Mesenchymal stem cell (in vitro differentiated cells and primary cell): ENCODE measurements at regions not wholly inside any gene's neighbourhood (a gene's known extent, or its start where the extent isn't known, plus 50 kb on each side); places are given as distances from the start of the nearest gene placed in this dataset.
A peak's percentile ranks its signal among the peaks of the same experiment; 100 is the strongest.

Experiments
- DNase-seq: peaks from one replicate; pipeline ENCODE4 v3.0.0-alpha.2; 2013
- H2AFZ ChIP-seq: one replicate; pipeline ENCODE4 v1.6.1; 2013; ENCODE audit warnings: low read depth, mild to moderate bottlenecking, control low read depth, inconsistent platforms, low read length, moderate library complexity
- H2AK5ac ChIP-seq: 2 replicates; pipeline ENCODE4 v1.6.1; 2013; ENCODE audit warnings: low read length, moderate library complexity, mild to moderate bottlenecking, inconsistent platforms; ENCODE audit not compliant: severe bottlenecking
- H2BK120ac ChIP-seq: one replicate; pipeline ENCODE4 v1.6.1; 2013; ENCODE audit warnings: low read depth, mild to moderate bottlenecking, inconsistent platforms, low read length, moderate library complexity
- H2BK12ac ChIP-seq, 2 experiments: one replicate each; pipeline ENCODE4 v1.6.1; 2013; ENCODE audit warnings: inconsistent platforms in 2 of 2, low read length in 2 of 2, mild to moderate bottlenecking in 2 of 2, moderate library complexity in 2 of 2, control low read depth in 1 of 2
- H2BK15ac ChIP-seq: one replicate; pipeline ENCODE4 v1.6.1; 2013; ENCODE audit warnings: mild to moderate bottlenecking, low read depth, inconsistent platforms; ENCODE audit not compliant: poor library complexity, severe bottlenecking
- H2BK5ac ChIP-seq: 2 replicates; pipeline ENCODE4 v1.6.1; 2013; ENCODE audit warnings: low read depth, mild to moderate bottlenecking, low read length, control low read depth, inconsistent platforms; ENCODE audit not compliant: poor library complexity, severe bottlenecking
- H3K14ac ChIP-seq, 2 experiments: one replicate each; pipeline ENCODE4 v1.6.1; 2013; ENCODE audit warnings: inconsistent platforms in 2 of 2, low read length in 2 of 2, control low read depth in 1 of 2, mild to moderate bottlenecking in 1 of 2, moderate library complexity in 1 of 2
- H3K18ac ChIP-seq, 2 experiments: one replicate each; pipeline ENCODE4 v1.6.1; 2013; ENCODE audit warnings: inconsistent platforms in 2 of 2, low read length in 2 of 2, control low read depth in 1 of 2, low read depth in 1 of 2, mild to moderate bottlenecking in 1 of 2
- H3K23ac ChIP-seq, 2 experiments: one replicate each; pipeline ENCODE4 v1.6.1; 2013; ENCODE audit warnings: inconsistent platforms in 2 of 2, low read length in 2 of 2, mild to moderate bottlenecking in 2 of 2, moderate library complexity in 2 of 2, control low read depth in 1 of 2
- H3K27ac ChIP-seq: 2 replicates; pipeline ENCODE4 v1.5.1; 2013; ENCODE audit warnings: mild to moderate bottlenecking, moderate library complexity, low read length, control low read depth, inconsistent platforms; ENCODE audit not compliant: poor library complexity, severe bottlenecking
- H3K27me3 ChIP-seq, 2 experiments: 2 replicates each; pipeline versions ENCODE4 v1.6.1 to v1.7.0; 2013; ENCODE audit warnings: low read length in 2 of 2, mild to moderate bottlenecking in 2 of 2, moderate library complexity in 2 of 2, control low read depth in 1 of 2, inconsistent platforms in 1 of 2; ENCODE audit not compliant: control insufficient read depth in 1 of 2, insufficient read depth in 1 of 2
- H3K36me3 ChIP-seq, 2 experiments: 2 replicates each; pipeline versions ENCODE4 v1.6.1 to v1.7.0; 2013; ENCODE audit warnings: low read length in 2 of 2, control low read depth in 1 of 2, inconsistent platforms in 1 of 2, low read depth in 1 of 2, mild to moderate bottlenecking in 1 of 2; ENCODE audit not compliant: insufficient read depth in 2 of 2, control insufficient read depth in 1 of 2
- H3K4ac ChIP-seq, 2 experiments: one replicate each; pipeline ENCODE4 v1.6.1; 2013; ENCODE audit warnings: inconsistent platforms in 2 of 2, low read length in 2 of 2, mild to moderate bottlenecking in 2 of 2, moderate library complexity in 2 of 2, control low read depth in 1 of 2, low read depth in 1 of 2
- H3K4me1 ChIP-seq: 2 replicates; pipeline ENCODE4 v1.6.1; 2013; ENCODE audit warnings: low read depth, low read length, control low read depth; ENCODE audit not compliant: control insufficient read depth, insufficient read depth
- H3K4me2 ChIP-seq: 2 replicates; pipeline ENCODE4 v1.6.1; 2013; ENCODE audit warnings: low read length, mild to moderate bottlenecking, inconsistent platforms; ENCODE audit not compliant: poor library complexity, severe bottlenecking
- H3K4me3 ChIP-seq, 2 experiments: 2 replicates each; pipeline versions ENCODE4 v1.5.1 to v1.7.0; 2013; ENCODE audit warnings: low read length in 2 of 2, mild to moderate bottlenecking in 2 of 2, control low read depth in 1 of 2, low read depth in 1 of 2; ENCODE audit not compliant: insufficient read depth in 1 of 2
- H3K79me1 ChIP-seq: replicated peaks from 2 replicates; pipeline ENCODE4 v1.6.1; 2013; ENCODE audit warnings: mild to moderate bottlenecking, control low read depth, low read length, inconsistent platforms; ENCODE audit not compliant: poor library complexity, severe bottlenecking
- H3K9ac ChIP-seq: 2 replicates; pipeline ENCODE4 v1.7.0; 2013; ENCODE audit warnings: mild to moderate bottlenecking, low read length, moderate library complexity
- H3K9me3 ChIP-seq: 2 replicates; pipeline ENCODE4 v1.7.0; 2013; ENCODE audit warnings: mild to moderate bottlenecking, low read length; ENCODE audit not compliant: control insufficient read depth
- H4K8ac ChIP-seq: one replicate; pipeline ENCODE4 v1.6.1; 2013; ENCODE audit warnings: inconsistent platforms, mild to moderate bottlenecking, low read length, moderate library complexity
- H4K91ac ChIP-seq: one replicate; pipeline ENCODE4 v1.6.1; 2013; ENCODE audit warnings: mild to moderate bottlenecking, low read length, inconsistent platforms
- WGBS: methylation state at CpG from one replicate; pipeline ENCODE4 v1.1.7; 2013; ENCODE audit warnings: mixed read lengths; 5-methylcytosine and 5-hydroxymethylcytosine counted together

DNA sequence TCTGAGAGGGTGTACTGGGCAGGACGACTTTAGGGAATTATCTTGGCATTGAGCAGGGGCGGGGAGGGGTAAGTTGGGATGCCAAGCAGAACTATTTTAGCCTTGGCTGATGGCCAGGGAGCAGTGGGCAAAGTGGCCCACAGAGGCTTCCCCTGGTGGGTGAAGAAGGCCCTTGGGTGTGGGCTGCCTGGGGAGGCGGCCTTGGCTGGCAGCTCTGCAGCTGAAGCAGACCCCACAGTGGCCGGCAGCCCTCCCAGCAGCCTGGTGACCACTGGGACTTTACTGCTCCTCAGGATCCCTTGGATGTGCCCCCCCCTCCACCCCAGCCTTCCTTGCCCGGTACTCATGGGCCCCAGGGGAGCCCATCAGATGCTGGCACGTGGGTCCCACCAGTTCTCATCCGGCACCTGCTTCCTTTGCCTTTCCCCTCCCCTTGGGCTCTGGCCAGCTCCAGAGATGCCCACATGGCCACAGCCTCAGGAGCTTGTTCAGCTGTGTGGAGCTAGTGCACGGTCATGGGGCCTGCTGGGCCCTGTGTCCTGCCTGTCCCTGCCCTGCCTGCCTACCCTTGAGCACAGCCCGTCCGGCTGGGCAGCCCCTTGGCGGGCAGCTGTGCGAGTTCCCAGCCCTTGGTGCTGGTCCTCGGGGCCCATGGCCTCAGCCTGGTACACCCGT, 122.1 kb upstream of the HS6ST1 start:
- no peak overlapping the region for H4K8ac ChIP-seq
- DNase-seq = no peak
- H2BK120ac ChIP-seq = no peak overlapping the region
- H3K4me3 ChIP-seq = no peak overlapping the region
- peak overlapping the region; percentile 3 to 49 for H2BK12ac ChIP-seq
- no peaks in the 10 kb centered on the region for H3K79me1 ChIP-seq
- H3K4ac ChIP-seq = peak overlapping the region in 1 of 2 experiments; percentile 37
- no peak overlapping the region for H2AFZ ChIP-seq
- H3K27ac ChIP-seq = no peak overlapping the region
- no peak overlapping the region for H2BK5ac ChIP-seq
- H3K23ac ChIP-seq = no peak overlapping the region
- peak overlapping the region; percentile 43 for H4K91ac ChIP-seq
- H3K9me3 ChIP-seq = no peaks in the 10 kb centered on the region
- H2AK5ac ChIP-seq = no peak overlapping the region
- H3K27me3 ChIP-seq = peaks cover 0 to 3% of the 10 kb centered on the region in 2 experiments
- no peaks in the 10 kb centered on the region for H3K36me3 ChIP-seq
- H3K4me1 ChIP-seq = no peaks in the 10 kb centered on the region
- H2BK15ac ChIP-seq = no peak overlapping the region
- no peak overlapping the region for H3K9ac ChIP-seq
- H3K14ac ChIP-seq = peak overlapping the region in 1 of 2 experiments; percentile 31
- H3K18ac ChIP-seq = peak overlapping the region in 1 of 2 experiments; percentile 75
- WGBS = 94% methylated on average over 14 of the region's 14 CpGs
- no peak overlapping the region for H3K4me2 ChIP-seq

DNA sequence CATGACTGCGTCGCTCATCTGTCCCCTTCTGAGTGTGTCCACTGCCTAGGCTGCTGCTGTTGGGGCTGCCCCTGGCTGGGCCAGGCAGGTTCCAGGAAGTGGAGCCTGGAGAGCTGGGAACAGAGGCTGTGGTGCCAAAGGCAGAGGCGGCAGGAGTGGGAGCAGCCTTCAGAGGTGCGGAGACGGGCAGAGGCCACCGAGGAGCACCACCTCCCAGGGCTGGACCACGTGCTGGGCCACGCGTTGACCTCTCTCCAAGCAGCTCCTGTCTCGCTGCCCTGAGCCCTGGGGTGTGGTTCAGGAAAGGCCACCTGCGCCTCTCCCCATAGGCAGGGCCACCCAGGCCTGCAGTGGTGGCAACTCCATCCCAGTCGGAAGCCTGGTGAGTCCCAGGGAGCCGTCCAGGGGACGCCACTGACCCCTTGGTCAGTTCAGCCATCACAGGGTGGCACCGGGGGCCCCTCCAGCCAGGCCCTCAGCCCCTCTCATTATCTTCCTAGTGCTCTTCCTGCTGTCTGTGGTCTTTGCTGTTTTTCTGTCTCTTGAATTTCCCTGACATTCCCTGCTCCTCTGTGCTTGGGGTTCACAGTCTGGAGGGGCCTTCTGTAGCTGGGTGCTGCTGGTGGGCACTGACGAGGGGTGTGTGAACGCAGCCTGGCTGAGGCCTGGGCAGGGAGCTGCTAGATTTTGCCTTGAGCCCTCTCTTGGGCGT, 122.8 kb upstream of the HS6ST1 start:
- peak overlapping the region in 1 of 2 experiments; percentile 11 for H3K23ac ChIP-seq

DNA sequence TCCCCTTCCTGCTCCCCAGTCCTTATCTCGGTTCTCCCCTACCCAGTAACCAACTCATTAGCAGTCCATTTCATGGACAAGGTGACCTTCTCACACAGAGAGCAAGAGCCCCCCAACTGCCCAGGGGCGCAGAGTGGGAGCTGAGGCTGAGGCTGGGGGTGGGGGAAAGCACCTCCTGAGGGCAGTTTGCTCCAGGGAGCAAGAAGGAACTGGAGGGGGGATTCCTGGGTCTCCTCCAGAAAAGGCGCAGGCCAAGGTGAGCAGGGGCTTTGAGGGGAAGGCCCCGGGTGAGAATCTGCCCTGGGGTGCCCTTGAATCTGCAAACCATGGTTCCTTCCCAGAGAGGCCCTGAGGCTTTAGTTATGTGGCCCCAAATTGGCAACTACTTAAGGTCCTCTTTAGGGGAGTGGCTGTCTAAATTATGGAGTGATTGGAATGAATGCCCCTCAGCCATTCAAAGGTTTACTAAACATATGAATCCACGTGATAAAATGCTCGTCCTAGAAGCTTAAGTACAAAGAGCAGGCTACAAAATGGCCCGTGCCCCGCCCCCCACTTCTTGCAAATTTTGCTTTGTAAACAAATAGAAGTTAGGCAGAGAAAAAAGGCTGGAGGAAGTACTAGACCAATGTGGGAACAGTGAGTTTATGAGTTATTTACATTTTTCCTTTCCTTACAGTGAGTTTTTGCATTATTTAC, 123.5 kb upstream of the HS6ST1 start:
- Histone ChIP-seq H2AK5ac (no peak overlapping the region), H3K4me1 (no peaks in the 10 kb centered on the region), H3K4ac (peak overlapping the region; percentile 79 to 84), H4K8ac (peak overlapping the region; percentile 90), H3K36me3 (no peaks in the 10 kb centered on the region), H3K27ac (no peak overlapping the region), H4K91ac (peak overlapping the region; percentile 82), H2BK5ac (no peak overlapping the region), H2AFZ (peak overlapping the region; percentile 20), H3K9ac (no peak overlapping the region), H3K9me3 (no peaks in the 10 kb centered on the region), H3K18ac (peak overlapping the region; percentile 69 to 83), H3K14ac (peak overlapping the region in 1 of 2 experiments; percentile 53), H2BK12ac (peak overlapping the region; percentile 3 to 83), H3K27me3 (peaks cover 0 to 5% of the 10 kb centered on the region in 2 experiments), H3K23ac (peak overlapping the region in 1 of 2 experiments; percentile 11), H3K4me2 (no peak overlapping the region), H2BK15ac (no peak overlapping the region), H3K79me1 (no peaks in the 10 kb centered on the region), H2BK120ac (peak overlapping the region; percentile 73), H3K4me3 (no peak overlapping the region)
- WGBS = 56% methylated on average over 7 of the region's 8 CpGs
- peak; percentile 71 for DNase-seq

More for the DNA sequence above, 122.8 kb upstream of the HS6ST1 start:
- H3K9me3 ChIP-seq = no peaks in the 10 kb centered on the region
- no peak overlapping the region for H2BK5ac ChIP-seq
- no peak overlapping the region for H3K4me2 ChIP-seq
- H4K91ac ChIP-seq = peak overlapping the region; percentile 82
- 93% methylated on average over 17 of the region's 18 CpGs for WGBS
- H3K4me1 ChIP-seq = no peaks in the 10 kb centered on the region
- peak overlapping the region; percentile 77 to 83 for H3K18ac ChIP-seq
- peak overlapping the region; percentile 3 to 83 for H2BK12ac ChIP-seq
- H3K4ac ChIP-seq = peak overlapping the region; percentile 79 to 84
- H3K79me1 ChIP-seq = no peaks in the 10 kb centered on the region
- H2AFZ ChIP-seq = peak overlapping the region; percentile 20
- H3K27me3 ChIP-seq = peaks cover 3% of the 10 kb centered on the region in 2 experiments
- H3K14ac ChIP-seq = peak overlapping the region in 1 of 2 experiments; percentile 45
- H4K8ac ChIP-seq = peak overlapping the region; percentile 90
- no peak overlapping the region for H3K27ac ChIP-seq
- no peak overlapping the region for H3K9ac ChIP-seq
- H2BK120ac ChIP-seq = peak overlapping the region; percentile 73
- no peaks in the 10 kb centered on the region for H3K36me3 ChIP-seq
- no peak for DNase-seq
- H3K4me3 ChIP-seq = no peak overlapping the region
- no peak overlapping the region for H2AK5ac ChIP-seq
- H2BK15ac ChIP-seq = peak overlapping the region; percentile 63
